GM13976 (cell line): ENCODE measurements at regions not wholly inside any gene's neighbourhood (a gene's known extent, or its start where the extent isn't known, plus 50 kb on each side); places are given as distances from the start of the nearest gene placed in this dataset.

ENCODE experiments used
- DNase-seq: peaks from one replicate; pipeline ENCODE4 v3.0.0; 2012; ENCODE audit warnings: low spot score
- in situ Hi-C: fragments of 300-500 bp; cut with MboI; formaldehyde crosslinking; loops from one replicate; pipeline ENCODE4 v1.12.0; 2022; ENCODE audit warnings: low sequenced_read_pairs, mixed read lengths, inconsistent platforms; ENCODE audit not compliant: unreplicated experiment
- TF ChIP-seq, protein P1 (sequence below): IDR thresholded peaks from 2 replicates; pipeline ENCODE4 v1.5.1; 2012; ENCODE audit warnings: borderline replicate concordance, mild to moderate bottlenecking; ENCODE audit not compliant: insufficient read depth; ENCODE audit errors: extremely low read depth, missing control alignments, control extremely low read depth

DNA sequence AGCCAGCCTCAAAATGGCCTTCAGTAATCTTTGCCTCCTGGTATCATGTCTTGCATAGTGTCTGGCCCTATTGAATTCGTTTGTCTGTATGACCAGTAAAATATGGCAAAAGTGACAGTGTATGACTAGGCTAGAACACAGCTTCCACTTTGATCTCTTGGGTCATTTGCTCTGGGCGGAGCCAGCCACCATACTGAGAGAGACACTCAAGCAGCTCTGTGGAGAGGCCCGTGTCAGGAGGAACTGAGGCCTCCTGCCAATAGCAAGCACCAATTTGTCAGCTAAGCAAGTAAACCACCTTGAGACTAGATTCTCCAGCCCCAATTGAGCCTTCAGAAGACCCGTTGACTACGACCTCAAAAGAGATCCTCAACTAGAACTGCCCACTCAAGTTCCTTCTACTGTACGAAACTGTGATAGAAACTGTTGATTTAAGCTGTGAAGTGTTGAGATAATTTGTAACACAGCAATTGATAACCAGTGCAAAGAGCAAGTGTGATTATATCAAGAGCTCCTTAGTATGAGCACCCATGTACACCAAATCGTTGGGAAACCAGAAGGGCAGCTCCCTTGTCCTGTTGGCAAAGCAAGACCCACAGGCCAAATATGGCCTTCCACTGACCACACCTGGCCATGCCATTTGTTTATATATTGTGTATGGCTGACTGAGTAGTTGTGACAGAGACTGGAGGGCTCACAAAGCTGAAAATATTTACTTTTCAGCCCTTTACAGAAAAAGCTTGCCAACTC is 52.7 kb upstream of the SERBP1 start:
- DNase-seq = no peak
- in situ Hi-C loops = loop anchor here (10.0 to 25.0 kb wide), 3 partner anchors 138 to 721 kb away; partner anchors contain the start of gene DYNLT5
- TF ChIP-seq, protein P1, sequence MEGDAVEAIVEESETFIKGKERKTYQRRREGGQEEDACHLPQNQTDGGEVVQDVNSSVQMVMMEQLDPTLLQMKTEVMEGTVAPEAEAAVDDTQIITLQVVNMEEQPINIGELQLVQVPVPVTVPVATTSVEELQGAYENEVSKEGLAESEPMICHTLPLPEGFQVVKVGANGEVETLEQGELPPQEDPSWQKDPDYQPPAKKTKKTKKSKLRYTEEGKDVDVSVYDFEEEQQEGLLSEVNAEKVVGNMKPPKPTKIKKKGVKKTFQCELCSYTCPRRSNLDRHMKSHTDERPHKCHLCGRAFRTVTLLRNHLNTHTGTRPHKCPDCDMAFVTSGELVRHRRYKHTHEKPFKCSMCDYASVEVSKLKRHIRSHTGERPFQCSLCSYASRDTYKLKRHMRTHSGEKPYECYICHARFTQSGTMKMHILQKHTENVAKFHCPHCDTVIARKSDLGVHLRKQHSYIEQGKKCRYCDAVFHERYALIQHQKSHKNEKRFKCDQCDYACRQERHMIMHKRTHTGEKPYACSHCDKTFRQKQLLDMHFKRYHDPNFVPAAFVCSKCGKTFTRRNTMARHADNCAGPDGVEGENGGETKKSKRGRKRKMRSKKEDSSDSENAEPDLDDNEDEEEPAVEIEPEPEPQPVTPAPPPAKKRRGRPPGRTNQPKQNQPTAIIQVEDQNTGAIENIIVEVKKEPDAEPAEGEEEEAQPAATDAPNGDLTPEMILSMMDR = no peak

DNA sequence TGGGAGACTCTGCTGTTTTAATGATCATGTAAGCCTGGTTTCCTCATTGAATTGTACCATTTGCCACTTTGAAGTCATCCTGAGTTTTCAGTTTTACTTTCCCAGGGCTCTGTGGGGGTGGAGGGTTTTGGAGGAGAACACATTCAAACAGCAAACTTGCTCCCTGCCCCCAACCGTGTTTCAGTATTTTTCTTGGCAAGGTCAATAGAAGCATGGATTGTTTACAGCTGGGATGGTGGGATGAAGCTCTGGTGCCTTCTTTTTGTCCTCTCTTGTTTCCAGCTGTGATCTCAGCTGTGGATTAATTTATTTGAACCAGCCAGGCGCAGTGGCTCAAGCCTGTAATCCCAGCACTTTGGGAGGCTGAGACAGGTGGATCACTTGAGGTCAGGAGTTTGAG is 54.3 kb upstream of the SERBP1 start:
- TF ChIP-seq, protein P1 = no peak
- in situ Hi-C loops = loop anchor here (10.0 to 25.0 kb wide), 3 partner anchors 140 to 722 kb away; partner anchors contain the start of gene DYNLT5
- no peak for DNase-seq

DNA sequence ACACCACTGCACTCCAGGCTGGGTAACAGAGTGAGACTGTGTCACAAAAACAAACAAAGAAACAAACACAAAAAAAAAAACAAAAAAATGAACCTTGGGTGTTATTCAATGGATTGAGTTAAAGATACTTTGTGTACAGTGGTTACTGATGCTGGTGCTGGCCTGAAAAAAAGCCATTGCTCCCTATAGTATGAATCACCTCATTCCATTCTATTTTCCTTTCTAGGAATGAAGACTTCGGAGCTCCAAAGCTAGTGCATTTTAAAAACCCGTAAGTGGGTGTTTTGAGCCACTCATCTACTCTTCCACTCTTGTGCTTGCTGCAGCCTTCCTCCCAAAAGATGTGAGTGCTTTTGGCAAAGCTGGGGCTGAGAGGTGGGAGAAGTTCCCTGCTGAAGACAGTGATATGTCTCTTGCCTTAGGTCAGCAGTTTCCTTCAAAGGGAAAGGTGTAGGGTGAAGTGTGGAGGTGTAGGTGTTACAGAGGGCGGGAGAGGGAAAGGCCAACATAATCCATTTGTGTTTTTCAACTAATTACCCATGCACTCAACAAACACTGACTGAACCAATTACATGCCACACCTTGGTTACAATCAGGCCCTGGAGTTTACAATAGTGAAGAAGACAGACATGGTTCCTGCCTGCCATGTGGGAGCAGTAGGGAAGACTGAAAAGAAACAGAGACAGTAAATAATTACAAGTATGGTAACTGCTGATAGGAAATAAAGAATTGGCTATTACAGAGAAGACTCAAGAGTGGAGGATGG is 55.0 kb upstream of the SERBP1 start:
- no peak for DNase-seq
- in situ Hi-C loops = loop anchor here (10.0 to 25.0 kb wide), 3 partner anchors 140 to 723 kb away; partner anchors contain the start of gene DYNLT5
- TF ChIP-seq, protein P1 = no peak

DNA sequence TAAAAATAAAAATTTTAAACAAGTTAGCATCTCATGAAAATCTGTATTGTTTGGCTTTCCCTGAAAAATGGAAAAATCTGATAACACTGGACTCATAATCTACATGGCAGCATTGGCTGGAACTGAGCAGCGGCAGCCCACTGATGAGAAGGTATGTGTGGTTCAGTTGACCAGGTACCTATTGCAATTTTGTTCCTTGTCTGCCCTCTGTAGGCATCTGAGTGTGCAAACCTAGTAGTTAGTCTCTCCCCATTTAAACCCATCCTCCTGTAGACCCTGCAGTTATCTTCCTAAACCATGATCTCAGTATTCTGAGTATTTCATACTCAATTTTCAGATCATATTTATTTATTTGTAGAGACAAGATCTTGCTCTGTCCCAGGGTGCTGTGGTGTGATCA is 59.4 kb upstream of the SERBP1 start:
- TF ChIP-seq, protein P1 = peak; percentile 40
- in situ Hi-C loops = loop anchor here (10.0 to 25.0 kb wide), 5 partner anchors 145 to 727 kb away; partner anchors contain the start of gene DYNLT5
- peak; percentile 54 for DNase-seq

DNA sequence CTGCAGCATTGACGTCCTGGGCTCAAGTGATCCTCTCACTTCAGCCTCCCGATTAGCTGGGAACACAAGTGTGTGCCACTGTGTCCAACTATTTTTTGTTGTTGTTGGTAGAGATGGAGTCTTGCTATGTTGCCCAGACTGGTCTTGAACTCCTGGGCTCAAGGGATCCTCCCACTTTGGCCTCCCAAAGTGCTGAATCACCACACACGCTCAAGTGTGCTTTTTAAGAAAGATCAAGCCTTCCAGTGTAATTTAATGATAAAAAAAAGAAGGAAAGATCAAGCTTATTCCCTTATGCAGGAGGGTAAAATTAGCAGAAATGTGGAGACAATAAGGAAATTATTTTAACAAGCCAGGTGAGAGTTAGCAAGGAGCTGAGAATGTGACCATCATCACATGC is 61.1 kb upstream of the SERBP1 start:
- DNase-seq = no peak

DNA sequence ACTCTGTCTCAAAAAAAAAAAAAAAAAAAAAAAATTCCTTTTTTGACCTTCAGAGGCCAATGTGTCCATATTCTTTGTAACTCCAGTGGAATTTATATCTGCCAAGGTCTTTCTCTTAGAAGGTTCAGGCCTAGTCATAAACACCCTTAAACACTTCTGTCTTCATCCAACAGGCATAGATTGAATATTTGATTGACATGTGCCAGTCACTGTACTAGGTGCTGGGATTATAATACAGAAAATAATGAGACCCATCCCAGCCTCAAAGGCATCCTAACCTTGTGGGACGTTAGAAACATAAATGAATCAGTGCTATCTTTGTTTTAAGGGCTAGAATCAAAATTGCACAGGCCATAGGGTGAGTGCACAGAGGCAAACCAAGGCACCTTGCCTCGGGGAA is 62.9 kb upstream of the SERBP1 start:
- TF ChIP-seq, protein P1 = no peak
- in situ Hi-C loops = loop anchor here (10.0 to 25.0 kb wide), 4 partner anchors 258 to 731 kb away; partner anchors contain the start of gene DYNLT5

More for the DNA sequence above, 61.1 kb upstream of the SERBP1 start:
- in situ Hi-C loops = loop anchor here (10.0 to 25.0 kb wide), 4 partner anchors 256 to 729 kb away; partner anchors contain the start of gene DYNLT5
- TF ChIP-seq, protein P1 = no peak

More for the DNA sequence above, 62.9 kb upstream of the SERBP1 start:
- DNase-seq = no peak
